Inflammatory macrophage treated with lipopolysaccharide for 4 hours (primary cell): ENCODE measurements at regions not wholly inside any gene's neighbourhood (a gene's known extent, or its start where the extent isn't known, plus 50 kb on each side); places are given as distances from the start of the nearest gene placed in this dataset.

ENCODE experiments used
- DNase-seq: peaks from one replicate; pipeline ENCODE4 v3.0.0-alpha.2; 2020

DNA sequence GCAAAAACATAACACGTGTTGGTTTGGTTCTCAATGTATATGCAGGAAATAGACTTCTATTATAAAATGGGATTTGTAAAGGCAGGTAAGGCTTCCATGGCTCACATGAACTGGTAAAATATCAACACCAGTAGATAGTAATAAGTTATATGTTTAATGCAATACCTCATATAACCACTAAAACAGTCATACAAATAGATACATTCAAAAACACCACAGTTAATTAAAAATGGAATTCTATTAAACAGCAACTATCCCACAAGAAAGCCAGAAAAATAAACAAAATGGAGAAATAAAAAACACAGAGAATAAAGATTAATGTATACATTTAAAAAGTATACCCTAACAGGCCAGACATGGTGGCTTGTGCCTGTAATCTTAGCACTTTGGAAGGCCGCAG is 243.8 kb upstream of the LRATD1 start:
- DNase-seq: no peak

DNA sequence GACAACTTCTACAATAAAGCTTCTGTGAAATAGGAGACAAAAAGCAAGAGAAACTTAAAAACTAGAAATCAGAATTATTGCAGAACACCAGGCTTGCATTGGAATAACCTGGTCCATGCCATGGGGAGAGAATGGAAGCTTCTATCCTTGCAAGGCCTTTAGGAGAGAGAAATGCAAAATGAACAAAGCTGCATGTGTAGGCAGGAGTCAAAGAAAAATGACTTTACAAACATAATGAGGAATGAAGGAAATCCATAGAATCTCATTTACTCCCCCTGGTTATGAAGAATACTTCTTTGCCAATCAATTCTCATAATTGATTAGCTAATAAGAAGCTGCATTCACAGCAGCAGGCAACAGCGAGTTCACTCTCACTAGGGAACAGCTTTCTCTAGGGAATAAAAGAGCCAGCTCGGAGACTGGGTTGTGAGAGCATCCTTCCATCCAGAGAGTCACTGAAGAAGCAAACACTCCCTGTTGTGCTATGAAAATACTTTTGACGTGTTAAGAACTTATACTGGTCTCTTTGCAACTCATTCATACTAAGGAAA is 235.9 kb upstream of the LRATD1 start:
- no peak for DNase-seq

DNA sequence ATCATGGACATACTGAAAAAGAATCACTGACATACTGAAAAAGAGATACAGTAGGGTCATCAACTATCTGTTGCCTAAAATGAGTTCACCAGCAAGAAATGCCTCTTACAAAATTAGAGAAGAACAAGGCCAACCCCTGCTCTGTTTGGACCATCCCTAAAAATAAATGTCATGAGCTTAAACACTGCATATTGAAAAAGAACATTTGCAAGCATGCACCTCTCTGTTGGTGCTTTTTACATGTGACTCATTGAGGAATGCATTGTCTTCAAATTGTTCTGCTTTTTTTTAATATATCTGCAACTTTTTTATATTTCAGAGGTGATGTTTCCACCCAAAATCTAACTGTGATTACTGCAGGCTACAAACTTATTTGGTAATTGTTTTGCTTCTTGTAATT is 233.9 kb upstream of the LRATD1 start:
- DNase-seq: no peak

DNA sequence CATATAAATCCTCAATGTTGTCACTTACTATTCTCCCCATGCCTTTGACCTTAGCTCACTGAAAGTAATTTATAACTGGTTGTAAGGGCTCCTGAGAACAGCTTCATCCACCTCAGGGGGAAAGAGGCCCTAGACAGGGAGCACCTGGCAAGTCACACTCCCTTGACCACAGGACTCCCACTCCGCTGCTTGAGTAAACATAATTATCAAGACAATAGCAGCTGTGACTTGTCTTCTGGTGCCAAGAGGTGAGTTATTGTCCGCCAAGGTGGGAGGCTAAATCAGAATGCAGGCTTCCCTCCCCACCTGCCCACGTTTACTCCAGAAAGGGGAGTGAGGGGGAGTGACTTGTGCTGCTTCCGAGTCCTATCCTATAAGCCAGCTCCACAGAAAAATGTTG is 230.6 kb upstream of the LRATD1 start:
- DNase-seq: no peak

DNA sequence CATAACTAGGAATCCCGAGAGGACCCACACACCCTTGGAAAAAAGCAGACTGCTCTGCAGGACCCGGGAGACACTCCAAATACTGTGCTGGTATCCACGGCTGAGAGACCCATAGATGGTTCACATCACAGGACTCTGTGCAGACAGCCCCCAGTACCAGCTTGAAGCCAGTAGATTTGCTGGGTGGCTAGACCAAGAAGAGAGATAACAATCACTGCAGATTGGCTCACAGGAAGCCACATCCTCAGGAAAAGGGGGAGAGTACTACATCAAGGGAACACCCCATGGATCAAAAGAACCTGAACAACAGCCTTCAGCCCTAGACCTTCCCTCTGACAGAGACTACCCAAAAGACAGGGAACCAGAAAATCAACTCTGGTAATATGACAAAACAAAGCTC is 223.8 kb upstream of the LRATD1 start:
- no peak for DNase-seq

DNA sequence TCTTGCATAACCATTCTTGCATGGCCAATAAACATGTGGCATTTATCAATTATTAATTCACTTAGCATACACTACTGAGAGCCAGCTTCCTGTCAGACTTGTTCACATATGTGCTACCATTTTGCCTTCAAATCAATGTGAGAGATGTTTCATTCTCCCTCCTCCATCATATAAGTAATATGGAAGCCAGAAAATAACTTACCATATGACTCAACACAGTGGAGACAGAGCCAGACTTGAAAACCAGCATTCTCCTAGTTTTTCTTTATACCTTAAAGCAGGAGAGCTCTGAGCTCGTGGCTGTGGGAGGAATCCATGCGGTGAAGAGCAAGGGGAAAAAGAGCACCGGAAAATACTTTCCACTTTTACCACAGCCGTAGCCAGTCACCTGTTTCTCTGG is 215.0 kb upstream of the LRATD1 start:
- no peak for DNase-seq

DNA sequence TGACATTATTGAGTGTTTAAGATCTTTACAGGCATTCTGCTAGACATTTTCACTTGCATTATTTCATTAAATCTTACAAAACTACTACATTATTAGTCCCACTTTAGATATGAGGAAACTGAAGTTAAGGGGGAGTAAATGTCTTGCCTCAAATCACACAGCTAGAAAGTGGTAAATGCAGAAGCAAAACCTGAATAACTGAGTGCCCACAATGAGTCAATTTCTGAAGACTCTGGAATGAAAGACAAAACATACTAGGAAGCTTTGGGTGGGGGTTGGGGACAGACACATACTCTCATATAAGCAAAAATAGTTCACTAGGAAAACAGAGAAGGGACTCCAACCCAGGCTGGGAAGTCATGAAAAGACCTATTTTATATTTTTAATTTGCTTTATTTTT is 214.4 kb upstream of the LRATD1 start:
- DNase-seq: no peak

DNA sequence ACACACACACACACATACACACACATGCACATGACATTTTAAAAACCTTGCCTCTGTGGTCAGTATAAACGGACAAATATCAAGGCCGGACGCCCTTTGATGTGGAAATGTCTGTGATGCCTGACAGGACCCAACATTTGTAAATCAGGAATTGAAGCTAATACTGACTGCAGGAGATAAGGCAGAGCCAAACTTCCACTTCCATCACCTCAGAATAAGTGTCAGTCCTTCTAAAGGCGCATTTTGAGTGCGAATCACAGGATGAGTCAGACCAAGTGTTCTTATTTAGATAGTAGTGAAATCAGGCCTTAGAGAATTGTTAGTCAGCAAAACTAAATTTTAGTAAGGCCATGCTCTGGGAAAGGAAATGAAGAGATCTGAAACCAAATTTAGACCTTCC is 211.7 kb upstream of the LRATD1 start:
- no peak for DNase-seq

DNA sequence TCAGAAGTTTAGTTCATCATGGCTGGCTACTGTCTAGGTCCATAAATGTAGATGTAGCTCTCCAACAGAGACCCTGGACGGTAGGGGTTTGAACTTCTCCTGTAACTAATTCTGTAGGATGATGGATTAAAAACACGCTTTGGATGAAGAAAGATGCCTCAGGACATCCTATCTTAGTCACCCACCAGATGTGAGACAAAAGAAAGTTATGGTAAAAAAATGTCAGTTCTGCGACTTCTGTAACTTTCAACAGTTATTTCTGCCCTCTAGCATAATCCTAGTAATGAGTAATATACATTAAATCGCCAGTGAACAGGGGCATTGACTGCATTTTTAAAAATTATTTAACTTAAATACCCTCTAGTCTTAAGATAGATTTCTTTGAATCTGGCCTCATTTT is 210.1 kb upstream of the LRATD1 start:
- DNase-seq: no peak

DNA sequence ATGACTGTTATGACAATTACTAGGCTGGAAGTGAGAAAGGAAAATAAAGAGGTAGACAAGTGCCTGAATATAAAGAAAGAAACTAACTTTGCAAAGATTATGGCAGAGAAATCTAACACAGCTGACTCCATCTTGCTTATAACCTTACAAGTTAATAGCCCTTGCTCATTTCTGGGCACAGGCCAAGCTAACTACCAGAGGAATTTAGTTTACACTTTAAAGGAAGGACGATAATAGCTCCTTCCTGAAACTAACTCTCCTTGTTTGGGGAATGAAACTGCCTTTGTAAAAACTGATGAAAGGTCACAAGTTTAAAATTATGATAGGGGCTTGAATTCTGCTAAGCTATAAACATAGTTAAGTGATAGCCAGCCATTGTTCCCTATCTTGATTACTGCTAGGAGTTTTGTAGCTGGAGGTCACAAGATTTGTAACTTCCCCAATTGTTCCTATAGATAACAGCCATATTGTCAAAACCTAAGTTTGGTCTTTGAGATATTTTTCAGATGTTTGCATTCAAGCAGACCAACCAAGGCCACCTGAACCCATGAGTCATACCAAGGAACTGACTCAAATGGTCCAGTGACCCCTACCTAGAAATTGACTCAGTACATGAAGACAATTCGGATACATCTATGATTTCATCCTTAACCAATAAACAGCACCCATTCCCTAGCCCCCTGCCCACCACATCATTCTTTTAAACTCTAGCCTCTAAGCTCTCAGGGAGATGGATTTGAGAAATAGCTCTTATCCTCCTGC is 209.2 kb upstream of the LRATD1 start:
- DNase-seq: no peak

DNA sequence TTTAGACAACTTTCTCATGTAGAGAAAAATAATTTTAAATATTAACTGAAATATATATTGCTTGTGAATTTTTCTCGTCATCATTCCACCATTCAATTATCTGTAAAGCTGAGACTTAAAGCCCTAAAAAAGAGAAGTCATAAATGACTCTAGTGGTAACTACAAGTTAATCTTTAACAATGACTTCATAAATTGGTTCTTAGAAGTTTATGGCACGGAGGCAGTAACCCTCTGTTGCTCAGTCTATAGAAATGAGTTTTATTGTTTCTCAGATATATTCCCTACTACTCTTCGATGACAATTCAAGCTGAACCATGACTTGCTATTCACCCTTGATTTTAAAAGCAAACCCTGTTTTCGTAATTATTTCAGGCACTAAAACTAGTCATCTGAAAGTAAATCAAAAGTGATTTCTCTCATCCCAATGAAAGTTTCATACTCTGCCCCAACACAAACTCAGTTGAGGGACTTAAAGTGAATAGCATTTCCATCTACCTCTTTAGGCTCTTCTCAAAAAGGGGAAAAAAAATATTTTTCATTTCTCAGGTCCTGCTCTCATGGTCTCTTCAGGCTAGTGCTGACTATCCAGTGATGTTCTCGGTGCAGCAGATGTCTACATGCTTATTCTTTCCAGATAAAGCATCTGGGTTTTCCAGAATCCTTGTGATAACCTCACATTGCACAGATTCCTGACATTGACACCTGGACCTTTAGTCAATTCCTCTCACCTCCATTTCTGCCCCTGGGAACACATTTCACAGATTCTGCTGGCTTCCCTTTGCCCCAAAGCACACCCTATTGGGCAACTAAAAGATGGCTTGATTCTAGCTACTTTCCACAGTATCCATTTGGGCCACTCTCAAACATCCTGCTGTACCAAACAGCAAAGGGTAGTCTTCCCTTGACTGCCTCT is 207.8 kb upstream of the LRATD1 start:
- DNase-seq: no peak

DNA sequence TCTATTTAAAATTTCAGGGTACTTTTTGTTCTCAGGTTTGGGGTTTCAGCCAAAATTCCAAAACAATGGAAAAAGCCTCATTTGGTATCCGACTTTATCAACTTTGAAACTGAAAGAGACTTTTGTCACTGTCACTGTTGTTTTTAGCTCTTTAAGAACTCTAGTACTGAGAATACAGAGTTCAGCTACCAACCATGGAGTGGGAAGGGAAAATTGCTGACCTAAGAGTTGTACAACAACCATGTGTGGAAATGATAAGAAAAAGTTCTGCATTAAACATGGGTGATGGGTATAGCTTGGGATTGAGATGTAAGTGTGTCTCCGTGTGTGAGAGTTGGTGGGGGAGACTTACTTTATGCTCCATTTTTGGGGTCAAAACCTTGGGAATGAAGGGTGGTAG is 206.6 kb upstream of the LRATD1 start:
- DNase-seq: no peak

DNA sequence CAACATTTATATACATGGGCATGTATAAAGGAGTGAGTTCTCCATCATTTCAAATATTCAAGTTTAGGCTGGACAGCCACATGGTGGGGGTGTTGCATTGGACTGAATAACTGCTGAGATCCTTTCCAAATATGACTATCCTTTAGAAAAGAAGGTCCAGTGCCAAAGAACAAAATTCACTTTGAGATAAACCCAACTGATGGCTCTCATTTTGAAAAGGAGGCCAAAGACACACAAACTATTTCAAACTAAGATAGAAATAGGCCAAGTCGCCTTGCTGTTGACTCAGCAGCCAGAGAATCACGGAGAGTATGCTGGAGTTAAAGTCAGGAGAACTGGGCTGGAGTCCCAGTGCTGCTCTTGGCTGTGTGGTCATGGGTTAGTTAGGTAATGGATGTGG is 204.5 kb upstream of the LRATD1 start:
- DNase-seq: no peak

DNA sequence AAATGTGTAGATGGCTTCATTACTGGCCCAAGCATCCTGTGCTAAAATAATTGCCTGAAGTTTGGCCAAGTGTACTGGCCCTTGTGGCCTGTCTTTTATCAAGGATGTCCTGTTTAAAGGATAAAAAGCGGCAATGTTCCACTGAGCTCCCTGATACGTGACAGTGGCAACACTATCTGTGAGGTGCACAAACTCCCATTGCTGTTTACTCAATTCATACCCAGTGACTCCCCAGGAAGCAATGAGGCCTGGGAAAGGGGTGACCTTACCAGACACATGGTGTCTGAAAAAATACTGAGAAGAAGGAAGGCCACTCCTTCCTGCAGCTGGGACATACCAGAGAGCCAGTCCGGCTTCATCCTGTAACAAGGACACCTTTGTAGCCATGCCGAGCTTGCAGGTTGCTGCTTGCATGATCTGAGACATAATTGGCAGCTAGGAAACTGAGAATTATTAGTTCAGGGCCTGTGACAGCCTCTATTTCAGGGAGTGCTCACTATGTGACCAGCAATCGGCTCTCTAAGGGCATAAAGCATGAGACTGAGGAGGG is 198.5 kb upstream of the LRATD1 start:
- DNase-seq: no peak

DNA sequence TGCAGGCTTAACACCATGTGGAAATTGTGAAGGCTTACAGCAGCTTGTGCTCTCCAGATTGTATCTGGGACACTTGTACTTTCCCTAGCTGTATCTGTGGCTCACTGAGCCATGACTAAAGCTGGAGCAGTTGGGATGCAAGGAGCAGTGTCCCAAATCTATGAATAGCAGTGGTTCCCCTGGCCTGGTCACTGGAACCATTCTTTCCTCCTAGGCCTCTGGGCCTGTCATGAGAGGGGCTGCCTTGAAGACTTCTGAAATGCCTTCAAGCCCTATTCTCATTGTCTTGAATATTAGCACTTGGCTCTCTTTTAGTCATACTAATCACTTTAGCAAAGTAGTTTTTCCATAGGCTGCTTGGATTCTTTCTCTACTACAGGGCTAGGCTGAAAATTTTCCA is 186.8 kb upstream of the LRATD1 start:
- no peak for DNase-seq

DNA sequence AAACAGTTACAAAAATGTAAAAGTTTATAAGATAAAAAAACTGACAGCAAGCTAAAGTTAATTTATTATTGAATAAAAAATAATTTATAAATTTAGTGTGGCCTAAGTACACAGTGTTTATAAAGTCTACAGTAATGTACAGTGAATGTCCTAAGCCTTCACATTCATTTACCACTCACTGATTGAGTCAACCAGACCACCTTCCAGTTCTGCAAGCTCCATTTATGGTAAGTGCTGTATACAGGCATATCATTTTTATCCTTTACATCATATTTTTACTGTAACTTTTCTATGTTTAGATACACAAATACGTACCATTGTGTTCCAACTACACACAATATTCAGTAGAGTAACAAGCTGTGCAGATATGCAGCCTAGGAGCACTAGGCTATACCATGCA is 184.2 kb upstream of the LRATD1 start:
- no peak for DNase-seq

DNA sequence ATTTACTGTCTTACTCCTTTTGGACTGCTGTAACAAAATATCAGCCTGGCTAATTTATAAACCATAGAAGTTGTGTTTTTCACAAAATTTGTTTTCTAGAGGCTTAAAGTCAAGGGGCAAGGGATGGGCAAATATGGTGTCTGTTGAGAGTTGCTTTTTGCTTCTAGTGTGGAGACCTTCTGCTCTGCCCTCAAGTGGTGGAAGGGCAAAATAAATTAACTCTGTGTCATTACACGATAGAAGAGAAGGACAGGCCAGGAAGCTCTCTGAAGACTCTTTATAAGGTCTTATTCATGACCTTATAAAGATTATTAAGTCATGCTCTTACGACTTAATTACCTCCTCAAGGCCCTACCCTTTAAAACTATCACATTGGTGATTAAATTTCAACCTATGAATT is 181.2 kb upstream of the LRATD1 start:
- DNase-seq: no peak

DNA sequence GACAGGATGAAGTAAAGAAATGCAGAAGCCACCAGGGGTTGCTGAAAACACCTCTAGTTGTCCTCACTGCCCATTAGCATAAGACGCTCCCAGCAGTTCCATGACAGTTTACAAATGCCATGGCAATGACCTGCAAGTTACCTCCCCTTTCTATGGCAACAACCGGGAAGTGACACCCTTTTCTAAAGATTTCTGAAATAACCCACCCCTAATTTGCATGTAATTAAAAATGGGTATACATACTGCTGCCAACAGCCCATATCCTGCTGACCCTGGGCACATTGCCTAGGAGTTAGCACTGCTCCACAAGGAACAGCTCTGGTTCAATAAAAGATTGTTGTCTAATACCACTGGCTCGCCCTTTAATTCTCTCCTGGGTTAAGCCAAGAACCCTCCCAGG is 178.3 kb upstream of the LRATD1 start:
- no peak for DNase-seq

DNA sequence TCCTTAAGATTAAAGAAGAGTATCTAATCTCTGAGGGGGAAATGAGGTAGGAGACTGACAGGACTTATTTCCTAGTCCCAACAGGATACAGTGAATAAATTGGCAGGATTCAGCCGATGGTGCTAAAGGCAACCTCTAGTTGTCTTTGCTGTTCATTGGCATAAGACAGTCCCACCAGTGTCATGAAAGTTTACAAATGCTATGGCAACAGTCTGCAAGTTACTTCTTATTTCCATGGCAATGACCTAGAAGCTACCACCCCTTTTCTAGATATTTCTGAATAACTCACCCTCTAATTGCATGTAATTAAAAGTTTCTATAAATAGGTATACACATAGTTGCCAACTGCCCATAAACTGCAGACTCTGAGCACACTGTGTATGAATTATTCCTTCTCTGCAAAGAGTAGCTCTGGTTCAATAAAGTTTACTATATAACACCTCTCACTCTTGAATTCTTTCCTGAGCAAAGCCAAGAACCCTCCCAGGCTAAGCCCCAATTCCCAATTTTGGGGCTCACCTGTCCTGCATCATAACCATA is 172.7 kb upstream of the LRATD1 start:
- DNase-seq: no peak

DNA sequence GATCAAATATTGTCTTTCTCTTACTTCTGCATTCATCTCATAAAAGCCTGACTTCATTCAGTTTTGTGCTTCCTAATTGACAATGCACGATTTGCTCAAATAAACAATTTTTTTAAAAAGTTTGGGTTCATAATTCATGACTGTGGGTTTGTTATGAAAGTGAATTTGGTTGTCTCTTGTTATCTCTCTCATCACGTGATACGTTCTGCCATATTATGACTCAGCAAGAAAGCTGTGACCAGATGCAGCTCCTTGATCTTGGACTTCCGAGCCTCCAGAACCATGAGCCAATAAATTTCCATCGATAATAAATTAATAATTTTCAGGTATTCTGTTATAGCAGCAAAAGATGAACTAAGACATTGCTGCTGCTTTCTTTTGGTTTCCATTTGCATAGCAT is 156.5 kb upstream of the LRATD1 start:
- no peak for DNase-seq

DNA sequence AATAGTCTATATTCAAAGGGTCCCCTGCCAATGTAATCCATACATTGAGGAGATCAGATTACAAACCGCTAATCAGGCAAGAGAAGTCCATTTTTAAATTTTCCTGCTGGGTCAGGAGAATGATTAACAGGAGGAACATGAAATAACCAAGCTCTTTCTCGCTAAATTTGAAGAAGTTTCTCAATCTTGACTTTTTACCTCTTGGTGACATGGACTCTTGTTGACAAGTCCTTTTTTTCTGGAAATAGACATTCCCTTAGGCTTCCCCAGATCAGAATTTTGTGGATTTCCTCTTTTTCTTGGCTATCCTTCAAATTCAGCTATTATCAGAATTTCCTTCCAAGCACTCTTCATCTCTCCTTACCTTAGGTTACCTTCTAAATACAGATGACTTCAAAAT is 153.0 kb upstream of the LRATD1 start:
- DNase-seq: no peak

DNA sequence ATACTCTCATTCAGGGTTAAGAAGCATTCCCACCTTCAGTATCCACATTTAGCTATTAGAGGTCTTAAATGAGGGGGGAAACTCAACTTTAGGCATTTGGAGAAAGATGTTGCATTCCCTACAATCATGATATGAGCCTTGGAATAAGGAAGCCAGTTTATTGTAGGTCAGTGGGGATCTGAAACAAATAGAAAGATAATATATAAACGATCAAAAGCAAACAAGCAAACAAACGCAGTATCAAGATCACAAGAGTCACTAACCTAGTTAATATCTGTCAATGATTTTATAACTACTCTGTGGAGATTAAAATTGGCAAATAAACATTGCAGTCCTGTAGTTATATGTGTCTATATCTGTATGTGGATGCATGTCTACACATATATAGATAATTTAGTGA is 152.4 kb upstream of the LRATD1 start:
- no peak for DNase-seq

DNA sequence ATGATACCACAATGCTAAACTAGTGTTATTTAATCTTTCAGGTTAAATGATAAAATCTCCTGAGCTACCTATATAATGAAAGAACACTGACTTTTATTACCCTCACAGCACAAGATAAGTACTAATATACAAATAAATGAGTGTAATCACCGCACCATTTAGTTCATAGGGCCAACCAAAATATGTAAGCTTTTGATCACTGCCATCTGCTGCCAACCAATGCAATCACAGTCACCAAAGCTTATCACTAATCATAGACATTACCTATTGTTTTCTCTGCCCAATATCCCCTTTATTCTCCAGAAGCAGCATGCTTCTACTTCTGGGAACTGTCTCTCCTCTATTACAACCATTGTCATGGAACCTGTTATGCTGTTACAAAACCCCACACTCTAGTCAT is 151.6 kb upstream of the LRATD1 start:
- no peak for DNase-seq
